NT2/D1 (cell line): ENCODE measurements at regions not wholly inside any gene's neighbourhood (a gene's known extent, or its start where the extent isn't known, plus 50 kb on each side); places are given as distances from the start of the nearest gene placed in this dataset.

Experiments
- SUZ12 ChIP-seq: IDR thresholded peaks from 2 replicates; pipeline ENCODE4 v1.6.1; 2011; ENCODE audit not compliant: insufficient read length, insufficient read depth; ENCODE audit errors: extremely low read depth
- YY1 ChIP-seq: IDR thresholded peaks from 2 replicates; pipeline ENCODE4 v1.6.1; 2011; ENCODE audit not compliant: insufficient read length, insufficient read depth

- TF ChIP-seq YY1: no peak
- no peak for TF ChIP-seq SUZ12
These were observed 84.4 kb upstream of the PHOX2B start for GRCh38 chr4:41832961-41833360.
